ENCODE measurements at regions not wholly inside any gene's neighbourhood (a gene's known extent, or its start where the extent isn't known, plus 50 kb on each side); places are given as distances from the start of the nearest gene placed in this dataset.

- no peak for TF ChIP-seq CTCF (IDR thresholded peaks at IDR 0.05)
- no peak for TF ChIP-seq EP300 (IDR thresholded peaks at IDR 0.05)
Measured at GRCh38 chr2:211248841-211249240, 692.4 kb downstream of the CPS1 start.

All from stomach (tissue), 4 donors.